ENCODE measurements at regions not wholly inside any gene's neighbourhood (a gene's known extent, or its start where the extent isn't known, plus 50 kb on each side); places are given as distances from the start of the nearest gene placed in this dataset.
"Not testable (repeated sequence)": the region's sequence is repeated elsewhere in the genome, so short reads cannot be mapped to it uniquely, and the experiment has no call there.

DNA sequence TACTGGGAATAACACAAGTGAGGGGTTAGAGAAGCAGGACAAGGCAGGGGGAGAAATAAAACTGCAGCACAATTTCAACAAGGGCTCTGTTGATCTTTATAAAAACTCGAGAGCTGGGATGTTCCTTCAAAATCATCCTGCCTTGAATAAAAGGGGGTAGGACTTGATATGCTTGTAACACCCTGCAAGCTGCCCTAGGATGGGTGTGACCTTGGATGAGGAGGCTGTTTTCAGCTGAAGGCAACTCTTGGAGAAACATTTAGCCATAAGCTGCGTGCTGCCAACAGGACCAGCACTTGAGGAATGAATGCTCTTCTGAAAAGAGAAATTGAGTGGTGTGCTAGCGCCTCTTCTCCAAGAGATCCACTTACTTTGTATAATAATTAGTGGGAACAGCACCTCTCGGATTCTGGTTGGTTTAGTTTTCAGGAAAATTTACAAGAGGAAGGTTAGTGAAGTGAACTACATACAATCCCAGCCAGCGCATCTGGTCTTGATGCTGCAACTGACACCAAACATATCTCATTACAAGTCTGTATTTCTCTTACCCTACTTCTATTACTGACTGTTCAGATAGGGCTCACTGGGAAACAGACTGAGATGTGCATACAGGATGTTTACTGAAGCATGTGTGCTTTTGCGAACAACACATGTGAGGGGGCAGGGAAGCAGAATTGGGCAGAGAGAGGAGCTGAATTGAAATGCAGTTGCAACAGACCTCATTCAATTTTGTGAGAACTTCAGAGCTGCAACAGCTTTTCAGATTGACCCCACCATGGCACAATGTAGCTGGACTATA lies 643.0 kb upstream of the GOLIM4 start:
- no peak for DNase-seq

DNA sequence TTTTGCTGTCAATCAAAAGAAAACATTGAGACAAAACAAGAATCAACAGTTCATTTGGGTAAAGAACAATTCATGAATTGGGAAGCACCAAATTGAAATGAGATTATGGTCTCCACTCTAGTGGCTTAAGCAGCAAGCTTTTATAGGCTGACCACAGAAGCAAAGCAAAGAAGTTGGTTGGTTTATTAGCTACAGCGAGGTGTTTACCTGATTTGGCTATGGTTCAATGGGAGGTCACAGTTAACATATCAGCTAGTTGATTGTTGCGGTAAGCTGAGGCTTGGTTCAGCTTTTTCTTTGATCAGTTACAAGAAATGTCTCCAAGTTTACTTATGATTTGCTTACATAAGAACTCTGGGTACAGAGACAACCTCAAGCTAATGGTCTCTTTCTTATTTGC lies 640.5 kb upstream of the GOLIM4 start:
- no peak for DNase-seq

- no peak for DNase-seq
Measured at GRCh38 chr3:168730073-168730472, 634.3 kb upstream of the GOLIM4 start.

DNA sequence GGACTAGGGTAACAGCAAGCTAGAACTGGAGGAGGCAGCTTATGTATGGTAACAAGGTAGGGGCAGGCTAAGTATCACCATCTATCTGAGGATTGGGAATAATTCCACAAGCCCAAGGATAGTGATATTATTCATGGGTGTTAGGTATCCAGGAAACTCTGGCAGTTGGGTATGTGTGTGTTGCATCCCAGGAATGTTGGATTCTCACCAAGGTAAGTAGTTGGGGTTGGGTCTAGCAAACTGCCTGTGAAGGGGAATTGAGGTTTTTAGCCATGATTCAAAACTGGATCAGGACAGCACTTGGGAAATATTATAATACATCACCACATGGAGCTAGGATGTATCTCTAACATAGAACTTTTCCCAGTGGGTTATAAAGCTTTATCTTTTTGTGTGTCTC lies 626.4 kb upstream of the GOLIM4 start:
- DNase-seq: no peak

DNA sequence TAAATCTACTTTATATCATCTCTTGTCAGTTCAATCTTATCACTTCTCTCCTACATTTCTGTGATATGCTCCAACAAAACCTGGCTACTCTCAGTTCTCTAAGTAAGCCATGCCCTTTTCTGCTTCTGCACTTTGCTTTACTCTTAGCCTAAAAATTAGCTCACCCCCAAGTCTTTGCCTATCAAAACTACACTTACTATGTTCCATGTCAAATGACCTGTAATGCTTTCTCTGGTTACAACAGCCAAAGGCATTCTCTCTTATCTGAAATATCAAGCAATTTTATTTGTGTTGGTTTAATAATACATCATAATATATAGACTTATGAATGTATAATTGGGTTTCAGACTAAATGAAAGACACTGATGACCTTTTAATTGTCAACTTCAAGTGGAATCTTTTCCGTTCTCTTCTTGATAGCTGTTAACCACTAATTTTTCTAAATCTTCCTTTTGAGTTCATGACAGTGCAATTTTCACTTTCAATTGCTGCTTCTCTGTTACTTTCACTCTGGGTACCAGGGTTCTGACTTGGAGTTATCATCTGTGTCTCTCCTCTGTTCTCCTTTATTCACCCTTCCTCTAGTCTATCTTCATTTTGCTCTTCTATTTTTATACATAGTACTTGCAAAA lies 619.0 kb upstream of the GOLIM4 start:
- DNase-seq: no peak

- peak; percentile 83 for DNase-seq
Measured at GRCh38 chr3:168709073-168709472, 613.3 kb upstream of the GOLIM4 start.

GRCh38 chr3:168707900-168708299 lies 612.2 kb upstream of the GOLIM4 start:
- no peak for DNase-seq

- no peak for DNase-seq
Measured at GRCh38 chr3:168705412-168705811, 609.7 kb upstream of the GOLIM4 start.

- DNase-seq: no peak
Measured at GRCh38 chr3:168696051-168696450, 600.3 kb upstream of the GOLIM4 start.

DNA sequence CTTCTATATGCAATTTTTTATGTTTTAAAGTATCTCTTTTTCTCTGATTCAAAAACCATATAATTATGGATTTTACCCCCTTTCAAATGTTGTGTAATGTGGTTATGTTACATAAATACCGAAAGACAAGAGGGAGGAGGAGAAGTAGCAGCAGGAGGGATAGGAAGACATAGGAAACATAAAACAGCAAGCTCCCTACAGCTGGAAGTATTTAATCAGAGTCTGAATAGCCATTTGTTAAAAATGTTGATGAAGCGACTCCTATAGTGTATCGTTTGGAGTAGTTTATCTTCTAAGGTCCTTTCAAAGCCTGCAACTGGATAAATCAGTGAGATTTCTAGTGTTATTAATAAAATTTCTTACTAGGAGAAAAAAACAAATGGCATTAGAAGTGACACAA lies 598.1 kb upstream of the GOLIM4 start:
- no peak for DNase-seq

GRCh38 chr3:168688267-168688666 lies 592.5 kb upstream of the GOLIM4 start:
- DNase-seq: no peak

DNA sequence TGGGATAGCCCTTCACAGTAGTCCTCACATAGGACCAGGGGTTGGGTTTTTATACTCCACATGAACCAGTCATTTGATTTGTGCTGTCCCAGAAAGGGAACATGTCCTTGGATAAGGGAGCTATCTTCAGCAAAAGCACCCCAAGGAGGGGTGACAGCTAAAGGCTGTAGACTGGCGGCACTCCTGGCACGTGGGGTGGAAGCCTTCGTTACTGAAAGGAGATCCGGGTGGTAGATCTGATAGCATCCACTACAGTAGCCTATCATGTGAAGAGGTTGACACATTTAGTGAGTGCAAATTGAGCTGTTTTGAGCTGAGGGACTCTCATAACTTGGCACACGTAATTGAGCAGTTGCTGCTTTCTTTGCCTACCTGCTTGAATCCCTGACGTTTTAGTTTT lies 588.8 kb upstream of the GOLIM4 start:
- DNase-seq: no peak

DNA sequence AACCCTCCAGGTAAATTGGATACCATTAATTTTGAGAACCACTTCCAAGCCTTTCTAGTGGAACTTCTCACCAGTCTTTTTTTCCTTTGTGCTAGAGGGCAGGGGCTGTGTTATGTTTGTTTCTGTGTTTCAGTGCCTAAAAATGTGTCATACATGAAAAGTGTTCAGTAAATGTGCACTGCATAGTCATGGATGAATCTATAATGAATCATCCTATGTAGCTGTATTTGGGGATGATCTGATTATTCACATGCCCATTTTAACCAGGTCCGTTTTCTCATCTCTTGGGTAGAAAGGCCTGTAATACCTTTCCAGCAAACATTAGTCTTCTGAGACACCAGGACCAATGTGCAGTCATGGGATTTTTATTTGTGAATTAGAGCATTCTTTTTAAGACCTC lies 583.0 kb upstream of the GOLIM4 start:
- DNase-seq: no peak

GRCh38 chr3:168671091-168671490 lies 575.4 kb upstream of the GOLIM4 start:
- peak; percentile 69 for DNase-seq

- not testable (repeated sequence) for DNase-seq
Measured at GRCh38 chr3:168660879-168661657, 565.3 kb upstream of the GOLIM4 start.

DNA sequence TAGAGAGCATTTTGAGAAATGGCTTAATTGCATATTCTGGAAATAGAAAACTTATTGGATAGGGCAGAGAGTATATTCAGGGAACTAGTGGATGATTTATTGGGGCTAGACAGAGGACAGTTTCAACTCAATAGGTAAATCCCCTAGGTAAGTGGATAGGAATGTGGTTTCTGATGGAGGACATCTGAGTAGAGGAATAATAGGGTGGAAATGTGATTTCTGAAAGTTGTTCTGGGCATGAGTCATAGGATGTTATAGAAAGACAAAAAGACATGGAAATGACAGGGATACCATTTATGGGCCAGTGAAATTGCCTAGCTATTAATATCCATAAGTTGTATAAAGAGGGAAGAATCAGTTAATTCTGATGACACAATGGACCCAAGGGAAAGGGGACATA lies 563.3 kb upstream of the GOLIM4 start:
- DNase-seq: no peak

DNA sequence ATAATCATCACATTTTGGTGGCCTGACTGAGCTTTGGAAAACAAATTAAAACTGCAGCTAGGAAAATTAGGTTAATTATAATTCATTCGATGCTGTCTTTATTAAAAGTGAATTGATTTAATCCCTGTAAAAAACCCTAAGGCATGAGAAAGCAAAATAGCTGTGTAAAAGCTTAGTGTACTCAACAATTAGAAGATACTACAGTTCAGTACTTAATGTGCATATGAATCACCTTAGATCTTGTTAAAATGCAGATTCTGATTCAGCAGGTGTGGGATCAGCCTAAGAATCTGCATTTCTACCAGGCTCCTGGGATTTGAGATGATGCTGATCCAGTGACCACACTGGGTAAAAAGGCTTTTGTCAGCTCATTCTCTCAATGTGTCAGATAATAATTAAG lies 559.9 kb upstream of the GOLIM4 start:
- no peak for DNase-seq

GRCh38 chr3:168654700-168655099 lies 559.0 kb upstream of the GOLIM4 start:
- DNase-seq: no peak

- no peak for DNase-seq
Measured at GRCh38 chr3:168653255-168653654, 557.5 kb upstream of the GOLIM4 start.

DNA sequence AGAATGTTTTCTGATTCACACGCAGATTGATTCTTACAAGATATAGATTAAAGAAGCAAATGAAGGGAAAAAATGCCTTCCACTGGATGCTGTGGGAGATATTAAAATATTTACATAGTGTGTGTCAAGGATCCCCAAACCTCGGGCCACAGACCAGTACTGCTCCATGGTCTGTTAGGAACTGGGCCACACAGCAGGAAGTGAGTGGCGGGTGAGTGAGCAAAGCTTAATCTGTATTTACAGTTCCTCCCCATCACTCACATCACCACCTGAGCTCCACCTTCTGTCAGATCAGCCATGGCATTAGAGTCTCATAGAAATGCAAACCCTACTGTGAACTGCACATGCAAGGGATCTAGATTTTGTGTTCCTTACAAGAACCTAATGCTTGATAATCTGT lies 552.6 kb upstream of the GOLIM4 start:
- DNase-seq: no peak

DNA sequence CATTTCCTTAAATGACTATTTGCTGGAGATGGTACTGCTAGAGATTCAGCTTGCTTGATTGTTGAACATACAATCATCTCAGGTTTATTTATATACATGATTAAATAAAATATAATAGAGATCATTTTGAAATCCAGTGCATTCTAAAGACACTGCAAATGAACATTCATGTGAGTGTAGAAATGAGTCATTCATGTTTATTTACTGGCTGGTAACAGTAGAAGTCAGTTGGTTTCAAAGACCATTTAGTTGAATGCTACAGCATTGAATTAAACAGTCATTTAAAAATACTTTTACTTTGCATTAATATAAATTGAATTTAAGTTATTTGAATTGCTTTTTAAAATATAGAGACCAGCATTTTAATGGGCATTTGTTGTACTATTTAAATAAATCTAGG lies 551.9 kb upstream of the GOLIM4 start:
- DNase-seq: no peak

GRCh38 chr3:168645180-168645579 lies 549.5 kb upstream of the GOLIM4 start:
- no peak for DNase-seq

GRCh38 chr3:168628549-168628948 lies 532.8 kb upstream of the GOLIM4 start:
- DNase-seq: no peak

GRCh38 chr3:168625477-168625876 lies 529.8 kb upstream of the GOLIM4 start:
- no peak for DNase-seq
